GM10248 (cell line): ENCODE measurements at regions not wholly inside any gene's neighbourhood (a gene's known extent, or its start where the extent isn't known, plus 50 kb on each side); places are given as distances from the start of the nearest gene placed in this dataset.
A peak's percentile ranks its signal among the peaks of the same experiment; 100 is the strongest.

Experiments used
- CTCF ChIA-PET: fragments of 300-600 bp; sonication (Branson Sonifier 250); formaldehyde crosslinking; extraction: SDS; loops from one replicate; lab custom pipeline; 2021; ENCODE audit warnings: antibody characterized with exemption; lab: Yijun Ruan, JAX
- POLR2A ChIA-PET: fragments of 350-650 bp; sonication (Branson Sonifier 250); formaldehyde crosslinking; extraction: SDS; loops from one replicate; lab custom pipeline; 2020; ENCODE audit warnings: antibody characterized with exemption; lab: Yijun Ruan, JAX
- DNase-seq: peaks from one replicate; pipeline ENCODE4 v3.0.0; 2012; ENCODE audit errors: extremely low spot score
- CTCF ChIP-seq: IDR thresholded peaks from 2 replicates; pipeline ENCODE4 v1.5.1; 2012; ENCODE audit warnings: mild to moderate bottlenecking, low read depth; ENCODE audit errors: extremely low read depth, missing control alignments, control extremely low read depth

- no peak for DNase-seq
- POLR2A ChIA-PET = no interaction called here
- CTCF ChIA-PET = interaction anchor here (0.7 to 4.1 kb wide), 16 partner anchors 9 to 216 kb away, joined by 3 to 25 read pairs (median 4); no protein-coding TSS in a partner anchor
- TF ChIP-seq CTCF = no peak
These were observed 162.7 kb upstream of the CIBAR2 start for GRCh38 chr16:85274924-85275323.

GRCh38 chr16:85275533-85276249, 163.4 kb upstream of the CIBAR2 start:
- CTCF ChIA-PET = interaction anchor here (0.7 to 4.1 kb wide), 21 partner anchors 8 to 335 kb away, joined by 3 to 25 read pairs (median 4); partner anchors contain the start of gene CIBAR2
- TF ChIP-seq CTCF = peak; percentile 88
- peak; percentile 91 for DNase-seq
- POLR2A ChIA-PET = no interaction called here

- ChIA-PET CTCF (interaction anchor here (0.7 to 4.1 kb wide), 14 partner anchors 11 to 334 kb away, joined by 3 to 25 read pairs (median 4); partner anchors contain the start of gene CIBAR2), POLR2A (no interaction called here)
- no peak for TF ChIP-seq CTCF
- no peak for DNase-seq
These were observed 164.0 kb upstream of the CIBAR2 start for GRCh38 chr16:85276258-85276657.

- CTCF ChIA-PET = interaction anchor here (0.8 to 4.1 kb wide), 9 partner anchors 10 to 334 kb away, joined by 3 to 25 read pairs (median 5); no protein-coding TSS in a partner anchor
- POLR2A ChIA-PET = no interaction called here
- no peak for TF ChIP-seq CTCF
- DNase-seq = no peak
These were observed 164.4 kb upstream of the CIBAR2 start for GRCh38 chr16:85276721-85277120.

- TF ChIP-seq CTCF = no peak
These were observed 166.6 kb upstream of the CIBAR2 start for GRCh38 chr16:85278839-85279238.

GRCh38 chr16:85279402-85279801, 167.1 kb upstream of the CIBAR2 start:
- CTCF ChIA-PET = interaction anchor here (0.9 to 1.5 kb wide), 5 partner anchors 9 to 141 kb away, joined by 3 to 5 read pairs (median 3); no protein-coding TSS in a partner anchor
- no peak for TF ChIP-seq CTCF
- DNase-seq = no peak
- POLR2A ChIA-PET = no interaction called here

More at GRCh38 chr16:85278839-85279238, 166.6 kb upstream of the CIBAR2 start:
- CTCF ChIA-PET = interaction anchor here (0.9 to 1.7 kb wide), 6 partner anchors 10 to 142 kb away, joined by 3 to 5 read pairs (median 3); no protein-coding TSS in a partner anchor
- POLR2A ChIA-PET = no interaction called here
- no peak for DNase-seq
